H1 (cell line): ENCODE measurements at regions not wholly inside any gene's neighbourhood (a gene's known extent, or its start where the extent isn't known, plus 50 kb on each side); places are given as distances from the start of the nearest gene placed in this dataset.

Source experiments
- CTCF ChIA-PET: fragments of 300-600 bp; sonication (Branson Sonifier 250); formaldehyde crosslinking; loops from one replicate; lab custom pipeline; 2021; ENCODE audit not compliant: partially characterized antibody; lab: Charles Lee
- POLR2A ChIA-PET: fragments of 300-600 bp; sonication (Branson Sonifier 250); formaldehyde crosslinking; loops from one replicate; lab custom pipeline; 2021; ENCODE audit warnings: inconsistent platforms; ENCODE audit not compliant: partially characterized antibody; lab: Charles Lee
- DNase-seq, 2 experiments: peaks; one replicate each; pipeline versions ENCODE4 v3.0.0 to v3.0.0-alpha.2; 2010 to 2022; ENCODE audit warnings: low spot score in 2 of 2, low read depth in 1 of 2, mixed read lengths in 1 of 2
- FAIRE-seq: peaks from 2 replicates; lab custom pipeline; 2011; peaks lifted over from hg19 to GRCh38; lab: Jason Lieb, UNC
- H2AFZ ChIP-seq: 2 replicates; pipeline ENCODE4 v1.8.1; 2012; ENCODE audit warnings: low read length, inconsistent platforms
- H2AK5ac ChIP-seq: 2 replicates; pipeline ENCODE4 v1.6.1; 2013; ENCODE audit warnings: low read depth, low read length
- H2BK120ac ChIP-seq: replicated peaks from 2 replicates; pipeline ENCODE3; 2013; ENCODE audit warnings: low read depth, low read length, inconsistent platforms
- H2BK12ac ChIP-seq: 2 replicates; pipeline ENCODE4 v1.6.1; 2013; ENCODE audit warnings: low read depth, low read length
- H2BK15ac ChIP-seq: 2 replicates; pipeline ENCODE4 v1.6.1; 2013; ENCODE audit warnings: low read length
- H2BK20ac ChIP-seq: 2 replicates; pipeline ENCODE4 v1.6.1; 2013; ENCODE audit warnings: low read length
- H2BK5ac ChIP-seq: 2 replicates; pipeline ENCODE4 v1.6.1; 2013; ENCODE audit warnings: low read depth, low read length
- H3K14ac ChIP-seq: 2 replicates; pipeline ENCODE4 v1.6.1; 2013; ENCODE audit warnings: inconsistent platforms; ENCODE audit not compliant: insufficient read length
- H3K18ac ChIP-seq: 2 replicates; pipeline ENCODE4 v1.6.1; 2013; ENCODE audit warnings: low read length; ENCODE audit errors: extremely low read depth
- H3K23ac ChIP-seq: 2 replicates; pipeline ENCODE4 v1.6.1; 2013; ENCODE audit warnings: inconsistent platforms; ENCODE audit not compliant: insufficient read length
- H3K23me2 ChIP-seq: 2 replicates; pipeline ENCODE4 v1.6.1; 2013; ENCODE audit warnings: low read depth, low read length
- H3K27ac ChIP-seq: 2 replicates; pipeline ENCODE4 v1.6.1; 2011; ENCODE audit warnings: low read depth, low read length, inconsistent platforms
- H3K27me3 ChIP-seq, 4 experiments: replicated peaks in 1 of 4; 1 replicate in 1 of 4; 2 replicates in 3 of 4; pipeline versions ENCODE4 v1.6.1 to v1.8.1; 2011 to 2013; ENCODE audit warnings: low read length in 3 of 4, mild to moderate bottlenecking in 3 of 4, inconsistent platforms in 2 of 4, mixed read lengths in 2 of 4, moderate library complexity in 1 of 4; ENCODE audit not compliant: control insufficient read depth in 3 of 4, insufficient read depth in 3 of 4; ENCODE audit errors: extremely low read depth in 1 of 4
- H3K36me3 ChIP-seq, 4 experiments: 2 replicates each; pipeline versions ENCODE4 v1.6.1 to v1.8.1; 2011 to 2013; ENCODE audit warnings: mild to moderate bottlenecking in 4 of 4, low read length in 3 of 4, moderate library complexity in 2 of 4, control low read depth in 1 of 4, inconsistent platforms in 1 of 4; ENCODE audit not compliant: insufficient read depth in 4 of 4, control insufficient read depth in 2 of 4
- H3K4ac ChIP-seq: replicated peaks from 2 replicates; pipeline ENCODE3; 2013; ENCODE audit warnings: low read length, low read depth, mixed read lengths, inconsistent platforms; ENCODE audit not compliant: insufficient read length
- H3K4me1 ChIP-seq, 4 experiments: replicated peaks in 1 of 4; 1 replicate in 1 of 4; 2 replicates in 3 of 4; pipeline versions ENCODE4 v1.6.1 to v1.8.1; 2011 to 2013; ENCODE audit warnings: low read length in 3 of 4, inconsistent platforms in 2 of 4, mixed read lengths in 1 of 4; ENCODE audit not compliant: insufficient read depth in 4 of 4, control insufficient read depth in 3 of 4
- H3K4me2 ChIP-seq, 2 experiments: 2 replicates each; pipeline versions ENCODE4 v1.6.1 to v1.8.1; 2011 to 2013; ENCODE audit warnings: low read depth in 2 of 2, low read length in 2 of 2, control low read depth in 1 of 2, inconsistent platforms in 1 of 2, mild to moderate bottlenecking in 1 of 2; ENCODE audit not compliant: insufficient read depth in 1 of 2
- H3K4me3 ChIP-seq, 4 experiments: fragments of 200-600, 300-600 bp in 1 of 4; sonication (generic), shearing (Covaris generic), sonication (Bioruptor Twin) in 1 of 4; 2 replicates each; pipeline versions ENCODE4 v1.5.1 to v1.8.1; 2011 to 2016; ENCODE audit warnings: low read length in 4 of 4, low read depth in 3 of 4, control low read depth in 2 of 4, inconsistent platforms in 2 of 4, mild to moderate bottlenecking in 2 of 4, mixed read lengths in 1 of 4, moderate library complexity in 1 of 4; ENCODE audit not compliant: insufficient read depth in 2 of 4; ENCODE audit errors: extremely low read depth in 1 of 4
- H3K56ac ChIP-seq: replicated peaks from 2 replicates; pipeline ENCODE3; 2013; ENCODE audit warnings: low read depth, mild to moderate bottlenecking, mixed read lengths, low read length, inconsistent platforms; ENCODE audit not compliant: insufficient read length
- H3K79me1 ChIP-seq: 2 replicates; pipeline ENCODE4 v1.6.1; 2013; ENCODE audit warnings: low read depth, low read length, control low read depth
- H3K79me2 ChIP-seq, 2 experiments: 2 replicates each; pipeline versions ENCODE4 v1.6.1 to v1.8.1; 2012 to 2013; ENCODE audit warnings: low read length in 2 of 2, mild to moderate bottlenecking in 2 of 2, inconsistent platforms in 1 of 2; ENCODE audit not compliant: insufficient read depth in 2 of 2, control insufficient read depth in 1 of 2
- H3K9ac ChIP-seq, 4 experiments: replicated peaks in 1 of 4; 1 replicate in 1 of 4; 2 replicates in 3 of 4; pipeline versions ENCODE4 v1.6.1 to v1.8.1; 2011 to 2013; ENCODE audit warnings: low read depth in 3 of 4, low read length in 3 of 4, control low read depth in 2 of 4, mild to moderate bottlenecking in 2 of 4, moderate library complexity in 2 of 4, inconsistent platforms in 1 of 4; ENCODE audit errors: extremely low read depth in 1 of 4
- H3K9me3 ChIP-seq, 2 experiments: 2 replicates each; pipeline versions ENCODE4 v1.6.1 to v1.8.1; 2012 to 2013; ENCODE audit warnings: mild to moderate bottlenecking in 2 of 2, moderate library complexity in 2 of 2, control low read depth in 1 of 2, inconsistent platforms in 1 of 2, low read depth in 1 of 2, low read length in 1 of 2, mixed read lengths in 1 of 2; ENCODE audit not compliant: insufficient read depth in 2 of 2
- H4K20me1 ChIP-seq, 2 experiments: replicated peaks in 1 of 2; 2 replicates each; pipeline versions ENCODE3 to v1.8.1; 2011 to 2013; ENCODE audit warnings: inconsistent platforms in 2 of 2, low read length in 2 of 2, mild to moderate bottlenecking in 1 of 2; ENCODE audit not compliant: insufficient read depth in 2 of 2, control insufficient read depth in 1 of 2
- H4K5ac ChIP-seq: 2 replicates; pipeline ENCODE4 v1.6.1; 2013; ENCODE audit warnings: low read length, low read depth, mixed read lengths, inconsistent platforms; ENCODE audit not compliant: insufficient read length
- H4K8ac ChIP-seq: 2 replicates; pipeline ENCODE4 v1.8.0; 2013; ENCODE audit warnings: mild to moderate bottlenecking, moderate library complexity, low read length, inconsistent platforms; ENCODE audit not compliant: insufficient read depth; ENCODE audit errors: extremely low read depth
- H4K91ac ChIP-seq: replicated peaks from 2 replicates; pipeline ENCODE3; 2013; ENCODE audit warnings: low read length, mixed read lengths, inconsistent platforms; ENCODE audit not compliant: insufficient read length
- ATF3 ChIP-seq: IDR thresholded peaks from 2 replicates; pipeline ENCODE4 v1.6.1; 2011; ENCODE audit warnings: low read depth, mild to moderate bottlenecking, low read length; ENCODE audit not compliant: insufficient read depth
- BCL11A ChIP-seq, 2 experiments: IDR thresholded peaks; one replicate each; pipeline ENCODE4 v1.6.1; 2011; ENCODE audit warnings: low read depth in 2 of 2, low read length in 2 of 2, mild to moderate bottlenecking in 2 of 2
- BRCA1 ChIP-seq: IDR thresholded peaks from 2 replicates; pipeline ENCODE4 v1.6.1; 2012; ENCODE audit warnings: low read depth, low read length, improper control_type of control experiment
- CBX8 ChIP-seq: fragments of 300-800, 300-1000 bp; sonication (generic); IDR thresholded peaks from 2 replicates; pipeline ENCODE4 v1.7.1; 2016; ENCODE audit warnings: low read depth, low read length, borderline replicate concordance
- HDAC2 ChIP-seq, 2 experiments: fragments of 300-600 bp in 1 of 2; sonication (generic) in 1 of 2; IDR thresholded peaks; 2 replicates each; pipeline ENCODE4 v1.6.1; 2011 to 2012; ENCODE audit warnings: low read depth in 2 of 2, low read length in 2 of 2, mild to moderate bottlenecking in 2 of 2, moderate library complexity in 2 of 2, borderline replicate concordance in 1 of 2, inconsistent platforms in 1 of 2
- JUN ChIP-seq: IDR thresholded peaks from 2 replicates; pipeline ENCODE4 v1.6.1; 2011; ENCODE audit warnings: low read depth, mild to moderate bottlenecking, improper control_type of control experiment, low read length
- MAX ChIP-seq: IDR thresholded peaks from 2 replicates; pipeline ENCODE4 v1.6.1; 2012; ENCODE audit warnings: inconsistent platforms
- POLR2A ChIP-seq, 2 experiments: IDR thresholded peaks; 1 replicate in 1 of 2; 2 replicates in 1 of 2; pipeline ENCODE4 v1.6.1; 2011; ENCODE audit warnings: low read depth in 2 of 2, low read length in 2 of 2, mild to moderate bottlenecking in 2 of 2; ENCODE audit errors: control extremely low read depth in 1 of 2
- RBBP5 ChIP-seq: IDR thresholded peaks from 2 replicates; pipeline ENCODE4 v1.7.1; 2012; ENCODE audit warnings: low read depth, mild to moderate bottlenecking, inconsistent platforms, low read length, moderate library complexity, borderline replicate concordance
- RNF2 ChIP-seq: fragments of 200-900, 300-1000 bp; sonication (generic); IDR thresholded peaks from 2 replicates; pipeline ENCODE4 v1.7.1; 2016; ENCODE audit warnings: borderline replicate concordance, low read depth, mild to moderate bottlenecking, antibody characterized with exemption, low read length; ENCODE audit not compliant: poor library complexity, severe bottlenecking; ENCODE audit errors: missing control alignments
- SIX5 ChIP-seq: IDR thresholded peaks from 2 replicates; pipeline ENCODE4 v1.6.1; 2011; ENCODE audit warnings: mild to moderate bottlenecking, low read depth, low read length
- SP1 ChIP-seq: IDR thresholded peaks from 2 replicates; pipeline ENCODE4 v1.6.1; 2011; ENCODE audit warnings: low read depth, low read length
- TAF1 ChIP-seq: IDR thresholded peaks from 2 replicates; pipeline ENCODE4 v1.6.1; 2011; ENCODE audit warnings: mild to moderate bottlenecking, low read depth, low read length
- TAF7 ChIP-seq: optimal IDR thresholded peaks from 2 replicates; pipeline ENCODE3; 2011; ENCODE audit warnings: low read depth, mild to moderate bottlenecking, inconsistent platforms, low read length, moderate library complexity, borderline replicate concordance
- whole genome bisulfite sequencing, 2 experiments: shearing (Covaris generic) in 1 of 2; methylation state at CpG; one replicate each; pipeline versions ENCODE4 v1.1.6 to v1.1.7; 2013 to 2015; ENCODE audit warnings: low lambda C conversion rate in 2 of 2, mixed read lengths in 2 of 2, inconsistent platforms in 1 of 2, low coverage in 1 of 2, missing lambda C conversion rate in 1 of 2; ENCODE audit not compliant: insufficient replicate concordance in 2 of 2, insufficient coverage in 1 of 2, insufficient read length in 1 of 2; ENCODE audit errors: extremely low coverage in 1 of 2, missing lambda C conversion rate in 1 of 2; 5-methylcytosine and 5-hydroxymethylcytosine counted together

GRCh38 chr3:55296791-55297190 is 190.3 kb downstream of the WNT5A start:
- no peak overlapping the region for H3K27ac ChIP-seq
- H4K5ac ChIP-seq: no peak overlapping the region
- H4K91ac ChIP-seq: no peak overlapping the region
- no peak overlapping the region for H2BK12ac ChIP-seq
- no peak overlapping the region for H3K14ac ChIP-seq
- FAIRE-seq: no peak
- peaks cover 1 to 5% (median 4%) of the 10 kb centered on the region in 4 experiments; a peak in 3 of 7 replicates for H3K4me1 ChIP-seq
- POLR2A ChIA-PET: no interaction called here
- no peak overlapping the region for H2BK120ac ChIP-seq
- H3K9ac ChIP-seq: no peak overlapping the region
- H3K36me3 ChIP-seq: no peaks in the 10 kb centered on the region
- no peaks in the 10 kb centered on the region for H3K23me2 ChIP-seq
- H4K20me1 ChIP-seq: no peaks in the 10 kb centered on the region
- H3K4ac ChIP-seq: no peak overlapping the region
- no peak overlapping the region for H4K8ac ChIP-seq
- no peak overlapping the region for H3K18ac ChIP-seq
- CTCF ChIA-PET: no interaction called here
- no peaks in the 10 kb centered on the region for H3K27me3 ChIP-seq
- no peak overlapping the region for H3K4me3 ChIP-seq
- no peak overlapping the region for H2AFZ ChIP-seq
- no peaks in the 10 kb centered on the region for H3K79me1 ChIP-seq
- H2AK5ac ChIP-seq: no peak overlapping the region
- no peaks in the 10 kb centered on the region for H3K9me3 ChIP-seq
- no peak overlapping the region for H2BK15ac ChIP-seq
- 84% methylated on average over 1 of the region's 1 CpG; no CpG with 5 or more reads in 1 of the 2 experiments for whole genome bisulfite sequencing, 2 experiments
- no peak overlapping the region for H2BK5ac ChIP-seq
- H3K23ac ChIP-seq: no peak overlapping the region
- H3K56ac ChIP-seq: no peak overlapping the region
- H3K79me2 ChIP-seq: no peaks in the 10 kb centered on the region
- DNase-seq: no peak
- H3K4me2 ChIP-seq: no peak overlapping the region
- H2BK20ac ChIP-seq: no peak overlapping the region
- TF ChIP-seq ATF3 (no peak), HDAC2 (IDR thresholded peaks at IDR 0.05; ENCODE audit: borderline replicate concordance in 1 of 2, low read depth in 2 of 2, low read length in 2 of 2) (no peak), BRCA1 (no peak), TAF7 (no peak), TAF1 (no peak), SP1 (no peak), RBBP5 (no peak), BCL11A (IDR thresholded peaks at IDR 0.05; ENCODE audit: low read depth in 2 of 2, low read length in 2 of 2) (no peak), MAX (no peak), JUN (no peak), RNF2 (no peak), SIX5 (no peak), POLR2A (IDR thresholded peaks at IDR 0.05; ENCODE audit: control extremely low read depth in 1 of 2, low read depth in 2 of 2, low read length in 2 of 2) (no peak), CBX8 (no peak)
